ENCODE measurements at regions not wholly inside any gene's neighbourhood (a gene's known extent, or its start where the extent isn't known, plus 50 kb on each side); places are given as distances from the start of the nearest gene placed in this dataset.
A peak's percentile ranks its signal among the peaks of the same experiment; 100 is the strongest.

GRCh38 chr2:60309336-60309735, 244.1 kb downstream of the BCL11A start:
- no peak overlapping the region for H3K27ac ChIP-seq (ENCODE audit: low read depth in 1 of 2, low read length in 1 of 2)
- H3K4me1 ChIP-seq (ENCODE audit: control insufficient read depth in 2 of 2, insufficient read depth in 2 of 2, low read length in 2 of 2): peaks cover 5 to 20% of the 10 kb centered on the region in 2 donors
- DNase-seq (ENCODE audit: low read depth in 6 of 9, low spot score in 9 of 9): no peak
- 95% methylated on average over 4 of the region's 4 CpGs for WGBS
- H3K27me3 ChIP-seq (ENCODE audit: control insufficient read depth in 2 of 2, insufficient read depth in 1 of 2, low read length in 1 of 2): no peaks in the 10 kb centered on the region
- H3K9me3 ChIP-seq (ENCODE audit: control insufficient read depth in 2 of 2, insufficient read depth in 1 of 2, low read length in 1 of 2): no peaks in the 10 kb centered on the region
- no peaks in the 10 kb centered on the region for H3K36me3 ChIP-seq (ENCODE audit: control insufficient read depth in 2 of 2, insufficient read depth in 2 of 2, low read length in 1 of 2)
- no peak overlapping the region for H3K4me3 ChIP-seq (ENCODE audit: low read length in 2 of 2)

- Histone ChIP-seq H3K36me3 (ENCODE audit: control insufficient read depth in 2 of 2, insufficient read depth in 2 of 2, low read length in 1 of 2) (no peaks in the 10 kb centered on the region), H3K27ac (ENCODE audit: low read depth in 1 of 2, low read length in 1 of 2) (peak overlapping the region in 1 of 2 donors; percentile 1), H3K27me3 (ENCODE audit: control insufficient read depth in 2 of 2, insufficient read depth in 1 of 2, low read length in 1 of 2) (no peaks in the 10 kb centered on the region), H3K4me1 (ENCODE audit: control insufficient read depth in 2 of 2, insufficient read depth in 2 of 2, low read length in 2 of 2) (peaks cover 7 to 19% of the 10 kb centered on the region in 2 donors), H3K9me3 (ENCODE audit: control insufficient read depth in 2 of 2, insufficient read depth in 1 of 2, low read length in 1 of 2) (no peaks in the 10 kb centered on the region), H3K4me3 (ENCODE audit: low read length in 2 of 2) (no peak overlapping the region)
- DNase-seq (ENCODE audit: low read depth in 6 of 9, low spot score in 9 of 9): peak in 2 of 9 donors; percentile 18 to 42
- WGBS: 72% methylated on average over 5 of the region's 5 CpGs
Measured at GRCh38 chr2:60306267-60306861, 247.1 kb downstream of the BCL11A start.

GRCh38 chr2:60303680-60304079, 249.8 kb downstream of the BCL11A start:
- H3K27me3 ChIP-seq (ENCODE audit: control insufficient read depth in 2 of 2, insufficient read depth in 1 of 2, low read length in 1 of 2): no peaks in the 10 kb centered on the region

GRCh38 chr2:60302377-60303126, 250.9 kb downstream of the BCL11A start:
- Histone ChIP-seq H3K27ac (ENCODE audit: low read depth in 1 of 2, low read length in 1 of 2) (no peak overlapping the region), H3K4me1 (ENCODE audit: control insufficient read depth in 2 of 2, insufficient read depth in 2 of 2, low read length in 2 of 2) (peaks cover 7 to 15% of the 10 kb centered on the region in 2 donors), H3K4me3 (ENCODE audit: low read length in 2 of 2) (no peak overlapping the region), H3K36me3 (ENCODE audit: control insufficient read depth in 2 of 2, insufficient read depth in 2 of 2, low read length in 1 of 2) (no peaks in the 10 kb centered on the region), H3K9me3 (ENCODE audit: control insufficient read depth in 2 of 2, insufficient read depth in 1 of 2, low read length in 1 of 2) (peaks cover 0 to 2% of the 10 kb centered on the region in 2 donors), H3K27me3 (ENCODE audit: control insufficient read depth in 2 of 2, insufficient read depth in 1 of 2, low read length in 1 of 2) (no peaks in the 10 kb centered on the region)
- no peak for DNase-seq (ENCODE audit: low read depth in 6 of 9, low spot score in 9 of 9)
- 96% methylated on average over 6 of the region's 6 CpGs for WGBS

More at GRCh38 chr2:60303680-60304079, 249.8 kb downstream of the BCL11A start:
- Histone ChIP-seq H3K27ac (ENCODE audit: low read depth in 1 of 2, low read length in 1 of 2) (no peak overlapping the region), H3K4me3 (ENCODE audit: low read length in 2 of 2) (no peak overlapping the region), H3K9me3 (ENCODE audit: control insufficient read depth in 2 of 2, insufficient read depth in 1 of 2, low read length in 1 of 2) (no peaks in the 10 kb centered on the region), H3K4me1 (ENCODE audit: control insufficient read depth in 2 of 2, insufficient read depth in 2 of 2, low read length in 2 of 2) (peaks cover 7 to 15% of the 10 kb centered on the region in 2 donors), H3K36me3 (ENCODE audit: control insufficient read depth in 2 of 2, insufficient read depth in 2 of 2, low read length in 1 of 2) (no peaks in the 10 kb centered on the region)
- 98% methylated on average over 2 of the region's 2 CpGs for WGBS
- DNase-seq (ENCODE audit: low read depth in 6 of 9, low spot score in 9 of 9): no peak

- no peaks in the 10 kb centered on the region for H3K36me3 ChIP-seq (ENCODE audit: control insufficient read depth in 2 of 2, insufficient read depth in 2 of 2, low read length in 1 of 2)
- 94% methylated on average over 3 of the region's 3 CpGs for WGBS
- H3K4me3 ChIP-seq (ENCODE audit: low read length in 2 of 2): no peak overlapping the region
- H3K4me1 ChIP-seq (ENCODE audit: control insufficient read depth in 2 of 2, insufficient read depth in 2 of 2, low read length in 2 of 2): peaks cover 7 to 15% of the 10 kb centered on the region in 2 donors
- no peaks in the 10 kb centered on the region for H3K27me3 ChIP-seq (ENCODE audit: control insufficient read depth in 2 of 2, insufficient read depth in 1 of 2, low read length in 1 of 2)
- DNase-seq (ENCODE audit: low read depth in 6 of 9, low spot score in 9 of 9): no peak
- no peak overlapping the region for H3K27ac ChIP-seq (ENCODE audit: low read depth in 1 of 2, low read length in 1 of 2)
- peaks cover 0 to 2% of the 10 kb centered on the region in 2 donors for H3K9me3 ChIP-seq (ENCODE audit: control insufficient read depth in 2 of 2, insufficient read depth in 1 of 2, low read length in 1 of 2)
Measured at GRCh38 chr2:60301726-60302125, 251.7 kb downstream of the BCL11A start.

- Histone ChIP-seq H3K27ac (ENCODE audit: low read depth in 1 of 2, low read length in 1 of 2) (no peak overlapping the region), H3K4me1 (ENCODE audit: control insufficient read depth in 2 of 2, insufficient read depth in 2 of 2, low read length in 2 of 2) (peaks cover 2 to 5% of the 10 kb centered on the region in 2 donors), H3K36me3 (ENCODE audit: control insufficient read depth in 2 of 2, insufficient read depth in 2 of 2, low read length in 1 of 2) (no peaks in the 10 kb centered on the region), H3K9me3 (ENCODE audit: control insufficient read depth in 2 of 2, insufficient read depth in 1 of 2, low read length in 1 of 2) (peaks cover 0 to 4% of the 10 kb centered on the region in 2 donors), H3K27me3 (ENCODE audit: control insufficient read depth in 2 of 2, insufficient read depth in 1 of 2, low read length in 1 of 2) (no peaks in the 10 kb centered on the region), H3K4me3 (ENCODE audit: low read length in 2 of 2) (no peak overlapping the region)
- 98% methylated on average over 8 of the region's 8 CpGs for WGBS
- no peak for DNase-seq (ENCODE audit: low read depth in 6 of 9, low spot score in 9 of 9)
Measured at GRCh38 chr2:60299179-60299578, 254.3 kb downstream of the BCL11A start.

- Histone ChIP-seq H3K4me3 (ENCODE audit: low read length in 2 of 2) (no peak overlapping the region), H3K27ac (ENCODE audit: low read depth in 1 of 2, low read length in 1 of 2) (no peak overlapping the region), H3K36me3 (ENCODE audit: control insufficient read depth in 2 of 2, insufficient read depth in 2 of 2, low read length in 1 of 2) (no peaks in the 10 kb centered on the region), H3K4me1 (ENCODE audit: control insufficient read depth in 2 of 2, insufficient read depth in 2 of 2, low read length in 2 of 2) (peaks cover 2 to 5% of the 10 kb centered on the region in 2 donors), H3K27me3 (ENCODE audit: control insufficient read depth in 2 of 2, insufficient read depth in 1 of 2, low read length in 1 of 2) (no peaks in the 10 kb centered on the region), H3K9me3 (ENCODE audit: control insufficient read depth in 2 of 2, insufficient read depth in 1 of 2, low read length in 1 of 2) (peaks cover 0 to 4% of the 10 kb centered on the region in 2 donors)
- DNase-seq (ENCODE audit: low read depth in 6 of 9, low spot score in 9 of 9): no peak
- WGBS: 93% methylated on average over 20 of the region's 20 CpGs
Measured at GRCh38 chr2:60298006-60298696, 255.3 kb downstream of the BCL11A start.

- WGBS: 69% methylated on average over 21 of the region's 21 CpGs
- H3K9me3 ChIP-seq (ENCODE audit: control insufficient read depth in 2 of 2, insufficient read depth in 1 of 2, low read length in 1 of 2): peaks cover 0 to 4% of the 10 kb centered on the region in 2 donors
- H3K36me3 ChIP-seq (ENCODE audit: control insufficient read depth in 2 of 2, insufficient read depth in 2 of 2, low read length in 1 of 2): no peaks in the 10 kb centered on the region
- no peaks in the 10 kb centered on the region for H3K4me1 ChIP-seq (ENCODE audit: control insufficient read depth in 2 of 2, insufficient read depth in 2 of 2, low read length in 2 of 2)
- no peak overlapping the region for H3K27ac ChIP-seq (ENCODE audit: low read depth in 1 of 2, low read length in 1 of 2)
- no peak for DNase-seq (ENCODE audit: low read depth in 6 of 9, low spot score in 9 of 9)
- no peaks in the 10 kb centered on the region for H3K27me3 ChIP-seq (ENCODE audit: control insufficient read depth in 2 of 2, insufficient read depth in 1 of 2, low read length in 1 of 2)
- no peak overlapping the region for H3K4me3 ChIP-seq (ENCODE audit: low read length in 2 of 2)
Measured at GRCh38 chr2:60297296-60298005, 256.0 kb downstream of the BCL11A start.
